Liver (tissue), 8 donors: ENCODE measurements at regions not wholly inside any gene's neighbourhood (a gene's known extent, or its start where the extent isn't known, plus 50 kb on each side); places are given as distances from the start of the nearest gene placed in this dataset.

Experiments used
- DNase-seq: peaks from one replicate; pipeline ENCODE4 v3.0.0-alpha.2; 2017; ENCODE audit warnings: low spot score
- H3K27ac ChIP-seq, 2 donors: one replicate each; pipeline ENCODE4 v1.7.0; 2013; ENCODE audit warnings: inconsistent platforms in 2 of 2, low read length in 2 of 2, control low read depth in 1 of 2, low read depth in 1 of 2, mild to moderate bottlenecking in 1 of 2
- H3K27me3 ChIP-seq, 4 donors: one replicate each; pipeline versions ENCODE4 v1.6.1 to v1.7.0; 2013; ENCODE audit warnings: low read length in 3 of 4, inconsistent platforms in 1 of 4, mild to moderate bottlenecking in 1 of 4, moderate library complexity in 1 of 4; ENCODE audit not compliant: control insufficient read depth in 4 of 4, insufficient read depth in 4 of 4
- H3K36me3 ChIP-seq, 4 donors: one replicate each; pipeline versions ENCODE4 v1.6.1 to v1.7.0; 2013; ENCODE audit warnings: low read length in 3 of 4, mild to moderate bottlenecking in 3 of 4, low read depth in 1 of 4, moderate library complexity in 1 of 4; ENCODE audit not compliant: control insufficient read depth in 4 of 4, insufficient read depth in 3 of 4
- H3K4me1 ChIP-seq, 4 donors: one replicate each; pipeline versions ENCODE4 v1.6.1 to v1.7.0; 2013; ENCODE audit warnings: low read length in 3 of 4, mild to moderate bottlenecking in 3 of 4, moderate library complexity in 1 of 4; ENCODE audit not compliant: control insufficient read depth in 4 of 4, insufficient read depth in 4 of 4
- H3K4me3 ChIP-seq, 3 donors: one replicate each; pipeline versions ENCODE4 v1.6.1 to v1.7.0; 2013; ENCODE audit warnings: low read length in 3 of 3, control low read depth in 1 of 3, low read depth in 1 of 3, mild to moderate bottlenecking in 1 of 3
- H3K9ac ChIP-seq, 2 donors: one replicate each; pipeline ENCODE4 v1.7.0; 2013; ENCODE audit warnings: low read length in 2 of 2, mild to moderate bottlenecking in 2 of 2, moderate library complexity in 2 of 2, control low read depth in 1 of 2, low read depth in 1 of 2
- H3K9me3 ChIP-seq, 4 donors: one replicate each; pipeline versions ENCODE4 v1.6.1 to v1.7.0; 2013; ENCODE audit warnings: low read length in 3 of 4; ENCODE audit not compliant: control insufficient read depth in 4 of 4
- ATF3 ChIP-seq: IDR thresholded peaks from 2 replicates; pipeline ENCODE4 v1.6.1; 2016; ENCODE audit warnings: antibody characterized with exemption
- FOXA1 ChIP-seq: IDR thresholded peaks from 2 replicates; pipeline ENCODE4 v1.6.1; 2016; ENCODE audit warnings: antibody characterized with exemption
- FOXA2 ChIP-seq: IDR thresholded peaks from 2 replicates; pipeline ENCODE4 v1.6.1; 2016; ENCODE audit warnings: antibody characterized with exemption
- GABPA ChIP-seq, 2 donors: IDR thresholded peaks in 1 of 2; conservative IDR thresholded peaks in 1 of 2; 2 replicates each; pipeline ENCODE4 v1.6.1; 2016; ENCODE audit warnings: antibody characterized with exemption in 2 of 2, mild to moderate bottlenecking in 1 of 2, moderate library complexity in 1 of 2
- HNF4A ChIP-seq, 2 donors: conservative IDR thresholded peaks; 2 replicates each; pipeline ENCODE4 v1.6.1; 2016; ENCODE audit warnings: antibody characterized with exemption in 2 of 2, mild to moderate bottlenecking in 2 of 2
- HNF4G ChIP-seq: IDR thresholded peaks from 2 replicates; pipeline ENCODE4 v1.6.1; 2016; ENCODE audit warnings: antibody characterized with exemption
- JUND ChIP-seq, 2 donors: IDR thresholded peaks; 2 replicates each; pipeline ENCODE4 v1.6.1; 2016; ENCODE audit warnings: antibody characterized with exemption in 2 of 2
- RAD21 ChIP-seq, 2 donors: IDR thresholded peaks; 2 replicates each; pipeline ENCODE4 v1.6.1; 2016; ENCODE audit warnings: antibody characterized with exemption in 2 of 2, mild to moderate bottlenecking in 2 of 2
- SP1 ChIP-seq: IDR thresholded peaks from 2 replicates; pipeline ENCODE4 v1.6.1; 2018; ENCODE audit warnings: antibody characterized with exemption, mild to moderate bottlenecking
- TAF1 ChIP-seq: conservative IDR thresholded peaks from 2 replicates; pipeline ENCODE4 v1.6.1; 2016; ENCODE audit warnings: antibody characterized with exemption, mild to moderate bottlenecking
- YY1 ChIP-seq: IDR thresholded peaks from 2 replicates; pipeline ENCODE4 v1.6.1; 2016; ENCODE audit warnings: antibody characterized with exemption, mild to moderate bottlenecking
- WGBS: extraction: QIAGEN DNeasy Blood & Tissue Kit; methylation state at CpG from one replicate; pipeline ENCODE4 v1.1.7; 2013; 5-methylcytosine and 5-hydroxymethylcytosine counted together
- TF ChIP-seq, protein P1 (sequence below): fragments of 150-350 bp; IDR thresholded peaks from 2 replicates; pipeline ENCODE4 v1.5.1; 2017; ENCODE audit warnings: improper control_type of control experiment, low read depth, low read length; ENCODE audit not compliant: missing input control
- TF ChIP-seq, protein P2 (sequence below): IDR thresholded peaks from 2 replicates; pipeline ENCODE4 v1.6.1; 2016; ENCODE audit warnings: antibody characterized with exemption, mild to moderate bottlenecking
- TF ChIP-seq, protein P3 (sequence below): IDR thresholded peaks from 2 replicates; pipeline ENCODE4 v1.6.1; 2016; ENCODE audit warnings: antibody characterized with exemption
- TF ChIP-seq, protein P4 (sequence below): IDR thresholded peaks from 2 replicates; pipeline ENCODE4 v1.6.1; 2016; ENCODE audit warnings: antibody characterized with exemption
- donor health status: healthy.
- donor health status: healthy.
- donor health status: healthy.
- donor health status: healthy.
- donor health status: healthy.

DNA sequence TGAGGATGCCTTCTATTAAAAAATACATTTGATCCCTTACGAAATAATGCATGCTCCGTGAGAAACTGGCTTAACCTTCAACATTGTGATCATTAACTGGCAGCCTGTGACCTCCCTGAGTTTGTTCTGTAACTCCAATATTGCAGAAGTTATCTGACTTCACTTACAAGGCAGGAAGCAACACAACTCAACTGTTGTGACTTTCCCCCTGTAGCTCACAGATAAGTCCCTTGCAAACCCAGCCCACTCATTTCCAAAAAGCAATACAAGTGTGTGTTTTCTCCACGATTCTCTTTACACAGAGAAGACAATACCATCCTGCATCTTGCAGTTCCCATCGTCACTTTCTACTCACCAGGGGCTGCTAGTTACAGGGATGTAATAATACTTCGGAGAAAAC lies 304.7 kb upstream of the TMEM132C start:
- TF ChIP-seq FOXA1 (no peak), FOXA2 (no peak), ATF3 (no peak), RAD21 (IDR thresholded peaks at IDR 0.05) (no peak), GABPA (IDR thresholded peaks at IDR 0.05 in 1 of 2, conservative IDR thresholded peaks at IDR 0.05 in 1 of 2) (no peak), HNF4G (no peak), HNF4A (conservative IDR thresholded peaks at IDR 0.05) (no peak), TAF1 (no peak), JUND (IDR thresholded peaks at IDR 0.05) (no peak)
- TF ChIP-seq, protein P1, sequence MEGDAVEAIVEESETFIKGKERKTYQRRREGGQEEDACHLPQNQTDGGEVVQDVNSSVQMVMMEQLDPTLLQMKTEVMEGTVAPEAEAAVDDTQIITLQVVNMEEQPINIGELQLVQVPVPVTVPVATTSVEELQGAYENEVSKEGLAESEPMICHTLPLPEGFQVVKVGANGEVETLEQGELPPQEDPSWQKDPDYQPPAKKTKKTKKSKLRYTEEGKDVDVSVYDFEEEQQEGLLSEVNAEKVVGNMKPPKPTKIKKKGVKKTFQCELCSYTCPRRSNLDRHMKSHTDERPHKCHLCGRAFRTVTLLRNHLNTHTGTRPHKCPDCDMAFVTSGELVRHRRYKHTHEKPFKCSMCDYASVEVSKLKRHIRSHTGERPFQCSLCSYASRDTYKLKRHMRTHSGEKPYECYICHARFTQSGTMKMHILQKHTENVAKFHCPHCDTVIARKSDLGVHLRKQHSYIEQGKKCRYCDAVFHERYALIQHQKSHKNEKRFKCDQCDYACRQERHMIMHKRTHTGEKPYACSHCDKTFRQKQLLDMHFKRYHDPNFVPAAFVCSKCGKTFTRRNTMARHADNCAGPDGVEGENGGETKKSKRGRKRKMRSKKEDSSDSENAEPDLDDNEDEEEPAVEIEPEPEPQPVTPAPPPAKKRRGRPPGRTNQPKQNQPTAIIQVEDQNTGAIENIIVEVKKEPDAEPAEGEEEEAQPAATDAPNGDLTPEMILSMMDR = no peak
- TF ChIP-seq, protein P2, sequence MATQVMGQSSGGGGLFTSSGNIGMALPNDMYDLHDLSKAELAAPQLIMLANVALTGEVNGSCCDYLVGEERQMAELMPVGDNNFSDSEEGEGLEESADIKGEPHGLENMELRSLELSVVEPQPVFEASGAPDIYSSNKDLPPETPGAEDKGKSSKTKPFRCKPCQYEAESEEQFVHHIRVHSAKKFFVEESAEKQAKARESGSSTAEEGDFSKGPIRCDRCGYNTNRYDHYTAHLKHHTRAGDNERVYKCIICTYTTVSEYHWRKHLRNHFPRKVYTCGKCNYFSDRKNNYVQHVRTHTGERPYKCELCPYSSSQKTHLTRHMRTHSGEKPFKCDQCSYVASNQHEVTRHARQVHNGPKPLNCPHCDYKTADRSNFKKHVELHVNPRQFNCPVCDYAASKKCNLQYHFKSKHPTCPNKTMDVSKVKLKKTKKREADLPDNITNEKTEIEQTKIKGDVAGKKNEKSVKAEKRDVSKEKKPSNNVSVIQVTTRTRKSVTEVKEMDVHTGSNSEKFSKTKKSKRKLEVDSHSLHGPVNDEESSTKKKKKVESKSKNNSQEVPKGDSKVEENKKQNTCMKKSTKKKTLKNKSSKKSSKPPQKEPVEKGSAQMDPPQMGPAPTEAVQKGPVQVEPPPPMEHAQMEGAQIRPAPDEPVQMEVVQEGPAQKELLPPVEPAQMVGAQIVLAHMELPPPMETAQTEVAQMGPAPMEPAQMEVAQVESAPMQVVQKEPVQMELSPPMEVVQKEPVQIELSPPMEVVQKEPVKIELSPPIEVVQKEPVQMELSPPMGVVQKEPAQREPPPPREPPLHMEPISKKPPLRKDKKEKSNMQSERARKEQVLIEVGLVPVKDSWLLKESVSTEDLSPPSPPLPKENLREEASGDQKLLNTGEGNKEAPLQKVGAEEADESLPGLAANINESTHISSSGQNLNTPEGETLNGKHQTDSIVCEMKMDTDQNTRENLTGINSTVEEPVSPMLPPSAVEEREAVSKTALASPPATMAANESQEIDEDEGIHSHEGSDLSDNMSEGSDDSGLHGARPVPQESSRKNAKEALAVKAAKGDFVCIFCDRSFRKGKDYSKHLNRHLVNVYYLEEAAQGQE = no peak
- TF ChIP-seq, protein P3, sequence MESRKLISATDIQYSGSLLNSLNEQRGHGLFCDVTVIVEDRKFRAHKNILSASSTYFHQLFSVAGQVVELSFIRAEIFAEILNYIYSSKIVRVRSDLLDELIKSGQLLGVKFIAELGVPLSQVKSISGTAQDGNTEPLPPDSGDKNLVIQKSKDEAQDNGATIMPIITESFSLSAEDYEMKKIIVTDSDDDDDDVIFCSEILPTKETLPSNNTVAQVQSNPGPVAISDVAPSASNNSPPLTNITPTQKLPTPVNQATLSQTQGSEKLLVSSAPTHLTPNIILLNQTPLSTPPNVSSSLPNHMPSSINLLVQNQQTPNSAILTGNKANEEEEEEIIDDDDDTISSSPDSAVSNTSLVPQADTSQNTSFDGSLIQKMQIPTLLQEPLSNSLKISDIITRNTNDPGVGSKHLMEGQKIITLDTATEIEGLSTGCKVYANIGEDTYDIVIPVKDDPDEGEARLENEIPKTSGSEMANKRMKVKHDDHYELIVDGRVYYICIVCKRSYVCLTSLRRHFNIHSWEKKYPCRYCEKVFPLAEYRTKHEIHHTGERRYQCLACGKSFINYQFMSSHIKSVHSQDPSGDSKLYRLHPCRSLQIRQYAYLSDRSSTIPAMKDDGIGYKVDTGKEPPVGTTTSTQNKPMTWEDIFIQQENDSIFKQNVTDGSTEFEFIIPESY = no peak
- TF ChIP-seq, protein P4, sequence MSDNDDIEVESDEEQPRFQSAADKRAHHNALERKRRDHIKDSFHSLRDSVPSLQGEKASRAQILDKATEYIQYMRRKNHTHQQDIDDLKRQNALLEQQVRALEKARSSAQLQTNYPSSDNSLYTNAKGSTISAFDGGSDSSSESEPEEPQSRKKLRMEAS = no peak
- no peak for DNase-seq

DNA sequence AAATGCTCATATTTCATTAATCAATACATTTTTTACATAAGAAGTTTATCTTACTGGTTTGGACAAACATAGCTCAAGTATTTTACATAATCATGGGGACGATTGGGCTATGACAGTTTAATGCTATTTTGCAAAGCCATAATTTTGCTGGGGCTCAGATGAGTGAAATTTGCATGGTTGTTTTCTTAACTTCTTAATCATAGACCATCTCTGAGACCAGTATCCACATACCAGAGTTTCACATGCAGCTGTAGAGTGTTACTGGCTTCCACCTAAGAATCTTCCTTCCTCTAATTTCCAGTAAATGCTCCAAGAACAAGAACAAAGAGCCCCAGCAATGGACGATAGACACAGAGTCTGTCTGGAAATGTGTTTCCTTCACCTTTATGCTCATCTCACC lies 303.0 kb upstream of the TMEM132C start:
- DNase-seq = no peak
- peaks cover 0 to 9% (median 2%) of the 10 kb centered on the region in 4 donors for H3K27me3 ChIP-seq
- H3K27ac ChIP-seq = no peak overlapping the region
- H3K4me1 ChIP-seq = no peaks in the 10 kb centered on the region
- no peaks in the 10 kb centered on the region for H3K36me3 ChIP-seq
- no peaks in the 10 kb centered on the region for H3K9me3 ChIP-seq
- no peak overlapping the region for H3K4me3 ChIP-seq
- H3K9ac ChIP-seq = no peak overlapping the region
- 57% methylated on average over 2 of the region's 2 CpGs for WGBS
- TF ChIP-seq, protein P4 = no peak
- TF ChIP-seq JUND (IDR thresholded peaks at IDR 0.05) (no peak), RAD21 (IDR thresholded peaks at IDR 0.05) (no peak), TAF1 (no peak), SP1 (no peak), YY1 (no peak)
- TF ChIP-seq, protein P1 = no peak
- TF ChIP-seq, protein P2 = no peak
- TF ChIP-seq, protein P3 = no peak

More for the DNA sequence above, 304.7 kb upstream of the TMEM132C start:
- Histone ChIP-seq H3K4me3 (no peak overlapping the region), H3K9ac (no peak overlapping the region), H3K36me3 (no peaks in the 10 kb centered on the region), H3K4me1 (no peaks in the 10 kb centered on the region), H3K9me3 (no peaks in the 10 kb centered on the region), H3K27ac (no peak overlapping the region), H3K27me3 (peaks cover 0 to 9% (median 2%) of the 10 kb centered on the region in 4 donors)
- 45% methylated on average over 5 of the region's 5 CpGs for WGBS
